ENCODE measurements at regions not wholly inside any gene's neighbourhood (a gene's known extent, or its start where the extent isn't known, plus 50 kb on each side); places are given as distances from the start of the nearest gene placed in this dataset.

- ChIA-PET CTCF (interaction anchor here (0.9 kb wide), 1 partner anchor 10 kb away, joined by 3 read pairs; no protein-coding TSS in a partner anchor), POLR2A (no interaction called here)
- H3K27me3 ChIP-seq (ENCODE audit: insufficient read depth): peaks cover 20% of the 10 kb centered on the region
- WGBS (ENCODE audit: low lambda C conversion rate): 22% methylated on average over 5 of the region's 5 CpGs
- H2AFZ ChIP-seq (ENCODE audit: low read depth): no peak overlapping the region
- TF ChIP-seq MEF2A (IDR thresholded peaks at IDR 0.05; ENCODE audit: borderline replicate concordance, low read depth) (no peak), IRF3 (IDR thresholded peaks at IDR 0.05; ENCODE audit: low read depth, low read length) (no peak), GABPA (IDR thresholded peaks at IDR 0.05; ENCODE audit: low read depth) (no peak), RAD21 (IDR thresholded peaks at IDR 0.05; ENCODE audit: low read length) (no peak), GATA2 (CRISPR knock-in tag; IDR thresholded peaks at IDR 0.05) (no peak), CHD2 (IDR thresholded peaks at IDR 0.05; ENCODE audit: low read length, partially characterized antibody) (no peak), ELF1 (IDR thresholded peaks at IDR 0.05) (no peak), ZBTB33 (IDR thresholded peaks at IDR 0.05; ENCODE audit: borderline replicate concordance, low read depth) (no peak), RXRA (IDR thresholded peaks at IDR 0.05; ENCODE audit: borderline replicate concordance, low read depth) (no peak), MXI1 (IDR thresholded peaks at IDR 0.05; ENCODE audit: low read depth, low read length) (no peak), TCF12 (IDR thresholded peaks at IDR 0.05) (no peak), FOXM1 (IDR thresholded peaks at IDR 0.05; ENCODE audit: low read depth) (no peak)
- TF ChIP-seq, protein P1, sequence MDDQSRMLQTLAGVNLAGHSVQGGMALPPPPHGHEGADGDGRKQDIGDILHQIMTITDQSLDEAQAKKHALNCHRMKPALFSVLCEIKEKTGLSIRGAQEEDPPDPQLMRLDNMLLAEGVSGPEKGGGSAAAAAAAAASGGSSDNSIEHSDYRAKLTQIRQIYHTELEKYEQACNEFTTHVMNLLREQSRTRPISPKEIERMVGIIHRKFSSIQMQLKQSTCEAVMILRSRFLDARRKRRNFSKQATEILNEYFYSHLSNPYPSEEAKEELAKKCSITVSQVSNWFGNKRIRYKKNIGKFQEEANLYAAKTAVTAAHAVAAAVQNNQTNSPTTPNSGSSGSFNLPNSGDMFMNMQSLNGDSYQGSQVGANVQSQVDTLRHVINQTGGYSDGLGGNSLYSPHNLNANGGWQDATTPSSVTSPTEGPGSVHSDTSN (IDR thresholded peaks at IDR 0.05): no peak
- DNase-seq: no peak
- no peaks in the 10 kb centered on the region for H3K9me2 ChIP-seq
- no peak overlapping the region for H3K9ac ChIP-seq
- H3K4me3 ChIP-seq (ENCODE audit: low read depth in 2 of 2, low read length in 1 of 2): no peak overlapping the region
- no peaks in the 10 kb centered on the region for H3K4me1 ChIP-seq (ENCODE audit: control insufficient read depth in 1 of 2, insufficient read depth in 2 of 2, low read depth in 1 of 2, low read length in 1 of 2)
- H3K4me2 ChIP-seq: no peak overlapping the region
- no peaks in the 10 kb centered on the region for H3K79me2 ChIP-seq (ENCODE audit: insufficient read depth)
- H4K20me1 ChIP-seq (ENCODE audit: insufficient read depth): no peaks in the 10 kb centered on the region
- no peak overlapping the region for H3K27ac ChIP-seq (ENCODE audit: low read depth in 2 of 2, low read length in 1 of 2)
- H3F3A ChIP-seq (replicated peaks; ENCODE audit: insufficient read depth): no peaks in the 10 kb centered on the region
- H3K9me3 ChIP-seq: no peaks in the 10 kb centered on the region
- H3K36me3 ChIP-seq (replicated peaks in 1 of 2; ENCODE audit: control insufficient read depth in 1 of 2, insufficient read depth in 2 of 2, low read length in 1 of 2): no peaks in the 10 kb centered on the region
Observed at GRCh38 chr14:98944989-98945388, 327.0 kb downstream of the BCL11B start.

GRCh38 chr14:98945611-98946570 lies 326.1 kb downstream of the BCL11B start:
- no peak overlapping the region for H2AFZ ChIP-seq (ENCODE audit: low read depth)
- no peaks in the 10 kb centered on the region for H4K20me1 ChIP-seq (ENCODE audit: insufficient read depth)
- H3K27me3 ChIP-seq (ENCODE audit: insufficient read depth): peaks cover 20% of the 10 kb centered on the region
- no peak overlapping the region for H3K4me2 ChIP-seq
- ChIA-PET POLR2A (no interaction called here), CTCF (no interaction called here)
- H3F3A ChIP-seq (replicated peaks; ENCODE audit: insufficient read depth): no peaks in the 10 kb centered on the region
- no peaks in the 10 kb centered on the region for H3K4me1 ChIP-seq (ENCODE audit: control insufficient read depth in 1 of 2, insufficient read depth in 2 of 2, low read depth in 1 of 2, low read length in 1 of 2)
- H3K4me3 ChIP-seq (ENCODE audit: low read depth in 2 of 2, low read length in 1 of 2): no peak overlapping the region
- WGBS (ENCODE audit: low lambda C conversion rate): 8% methylated on average over 23 of the region's 23 CpGs
- H3K9me2 ChIP-seq: no peaks in the 10 kb centered on the region
- no peaks in the 10 kb centered on the region for H3K9me3 ChIP-seq
- H3K27ac ChIP-seq (ENCODE audit: low read depth in 2 of 2, low read length in 1 of 2): no peak overlapping the region
- no peak for DNase-seq
- no peaks in the 10 kb centered on the region for H3K79me2 ChIP-seq (ENCODE audit: insufficient read depth)
- H3K36me3 ChIP-seq (replicated peaks in 1 of 2; ENCODE audit: control insufficient read depth in 1 of 2, insufficient read depth in 2 of 2, low read length in 1 of 2): no peaks in the 10 kb centered on the region
- no peak overlapping the region for H3K9ac ChIP-seq
- TF ChIP-seq MAX (IDR thresholded peaks at IDR 0.05; ENCODE audit: low read depth) (no peak), CHD2 (IDR thresholded peaks at IDR 0.05; ENCODE audit: low read length, partially characterized antibody) (no peak), POLR2AphosphoS5 (IDR thresholded peaks at IDR 0.05; ENCODE audit: low read depth, low read length) (no peak), EZH2phosphoT487 (IDR thresholded peaks at IDR 0.05; ENCODE audit: borderline replicate concordance, low read depth) (no peak), FOXM1 (IDR thresholded peaks at IDR 0.05; ENCODE audit: low read depth) (no peak), RFX5 (IDR thresholded peaks at IDR 0.05; ENCODE audit: low read length) (no peak), RAD21 (IDR thresholded peaks at IDR 0.05; ENCODE audit: low read length) (no peak), ZBTB33 (IDR thresholded peaks at IDR 0.05; ENCODE audit: borderline replicate concordance, low read depth) (no peak), RXRA (IDR thresholded peaks at IDR 0.05; ENCODE audit: borderline replicate concordance, low read depth) (no peak)

Measured in SK-N-SH (cell line).